Thyroid gland (tissue), 4 donors: ENCODE measurements at regions not wholly inside any gene's neighbourhood (a gene's known extent, or its start where the extent isn't known, plus 50 kb on each side); places are given as distances from the start of the nearest gene placed in this dataset.

Source experiments
- DNase-seq, 2 donors: peaks; one replicate each; pipeline ENCODE4 v3.0.0-alpha.2; 2019
- H3K27ac ChIP-seq, 3 donors: fragments of 200-600 bp; sonication (generic); 1 replicate in 2 of 3; 2 replicates in 1 of 3; pipeline ENCODE4 v1.5.1; 2016 to 2019; ENCODE audit warnings: mild to moderate bottlenecking in 1 of 3, moderate library complexity in 1 of 3
- H3K27me3 ChIP-seq: fragments of 200-600 bp; sonication (generic); one replicate; pipeline ENCODE4 v1.5.1; 2019
- H3K36me3 ChIP-seq, 2 donors: fragments of 200-600 bp; sonication (generic); one replicate each; pipeline ENCODE4 v1.5.1; 2016 to 2019
- H3K4me1 ChIP-seq, 2 donors: fragments of 200-600 bp; sonication (generic); one replicate each; pipeline ENCODE4 v1.5.1; 2017 to 2019
- H3K4me3 ChIP-seq, 3 donors: fragments of 200-600 bp; sonication (generic); replicated peaks in 1 of 3; 1 replicate in 2 of 3; 2 replicates in 1 of 3; pipeline ENCODE4 v1.5.1; 2016; ENCODE audit warnings: mild to moderate bottlenecking in 1 of 3
- H3K9me3 ChIP-seq: fragments of 200-600 bp; sonication (generic); one replicate; pipeline ENCODE4 v1.5.1; 2017
- CTCF ChIP-seq, 6 experiments: fragments of 200-600 bp in 3 of 6; fragments of 450-650 bp in 3 of 6; sonication (generic) in 3 of 6; IDR thresholded peaks; one replicate each; pipeline ENCODE4 v1.5.1; 2016 to 2019; ENCODE audit warnings: antibody characterized with exemption in 6 of 6, mild to moderate bottlenecking in 2 of 6, inconsistent platforms in 1 of 6, moderate library complexity in 1 of 6
- POLR2A ChIP-seq, 2 donors: fragments of 450-650 bp; IDR thresholded peaks; one replicate each; pipeline ENCODE4 v1.6.1; 2017; ENCODE audit warnings: antibody characterized with exemption in 2 of 2, mild to moderate bottlenecking in 2 of 2, moderate library complexity in 1 of 2
- WGBS, 2 donors: methylation state at CpG; one replicate each; pipeline ENCODE4 v1.1.5; 2017; 5-methylcytosine and 5-hydroxymethylcytosine counted together
- intact Hi-C: fragments of 100-400 bp; cut with DNase I; formaldehyde crosslinking; loops from one replicate; pipeline ENCODE4 v1.15.1; 2023

DNA sequence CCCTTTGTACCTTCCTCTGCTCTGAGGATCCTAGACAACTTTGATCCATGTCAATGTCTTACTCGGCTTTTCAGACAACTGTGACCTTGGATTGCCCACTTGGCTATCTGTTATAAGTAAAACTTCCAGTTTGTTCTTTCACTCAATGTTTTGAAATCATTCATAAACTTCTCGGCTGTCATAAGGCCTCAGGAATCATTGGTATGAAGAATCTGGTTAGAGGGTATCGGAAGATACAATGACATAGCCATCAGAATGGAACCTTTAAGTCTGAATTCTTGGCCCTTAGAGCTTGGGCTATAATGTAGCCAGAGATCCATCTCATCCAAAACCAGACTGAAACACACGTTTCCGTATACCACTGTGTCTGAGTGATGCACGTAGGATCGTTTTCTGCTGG lies 59.0 kb upstream of the WDR1 start:
- WGBS, 2 donors, result 84 to 89% methylated on average over 7 of the region's 7 CpGs
- H3K9me3 ChIP-seq, result no peaks in the 10 kb centered on the region
- no peak overlapping the region for H3K4me3 ChIP-seq
- H3K27ac ChIP-seq, result peak overlapping the region in 1 of 3 donors; percentile 74
- H3K36me3 ChIP-seq, result no peaks in the 10 kb centered on the region
- no peak for TF ChIP-seq CTCF (IDR thresholded peaks at IDR 0.05)
- TF ChIP-seq POLR2A (IDR thresholded peaks at IDR 0.05), result no peak
- H3K27me3 ChIP-seq, result no peaks in the 10 kb centered on the region
- intact Hi-C loops, result no loop called here
- peaks cover 29 to 30% of the 10 kb centered on the region in 2 donors for H3K4me1 ChIP-seq
- DNase-seq, result no peak

- peak overlapping the region; percentile 68 to 84 (median 74) for H3K27ac ChIP-seq
- H3K4me3 ChIP-seq, result no peak overlapping the region
Measured at GRCh38 chr4:10173754-10174749, 57.5 kb upstream of the WDR1 start.

DNA sequence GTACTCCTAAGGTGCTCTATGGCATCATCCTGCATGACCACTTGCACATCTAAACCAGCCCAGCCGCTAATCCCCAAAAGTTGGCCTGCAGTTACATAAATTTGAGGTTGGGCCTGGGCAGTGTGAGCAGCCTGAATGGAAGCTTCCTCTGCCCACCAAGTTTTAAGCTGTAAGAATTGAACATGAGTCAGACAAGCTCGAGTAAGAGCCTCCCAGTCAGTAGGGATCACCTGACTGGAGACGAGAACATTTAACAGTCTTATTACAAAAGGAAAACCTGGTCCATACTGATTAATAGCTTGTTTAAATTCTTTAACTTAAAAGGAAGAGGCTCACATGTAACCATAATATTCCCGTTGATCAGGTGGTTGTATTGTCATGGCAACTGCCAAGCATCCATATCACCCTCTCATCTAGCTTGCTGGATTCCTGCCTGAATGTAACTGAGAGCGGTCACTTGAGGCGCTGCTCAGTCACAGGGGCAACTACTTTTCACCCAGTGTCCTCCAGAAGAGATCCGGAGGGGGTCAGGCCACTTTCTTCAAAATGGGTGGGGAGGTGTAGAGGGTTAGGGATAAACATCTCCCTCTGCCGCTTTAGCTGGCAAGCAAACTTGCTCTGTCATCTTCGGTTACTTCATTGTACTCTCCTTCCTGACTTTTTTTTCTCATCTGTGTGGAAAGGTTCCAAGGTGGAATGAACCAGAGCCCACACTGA lies 56.6 kb upstream of the WDR1 start:
- Histone ChIP-seq H3K27me3 (no peaks in the 10 kb centered on the region), H3K36me3 (no peaks in the 10 kb centered on the region), H3K4me1 (peaks cover 29 to 30% of the 10 kb centered on the region in 2 donors), H3K9me3 (no peaks in the 10 kb centered on the region), H3K4me3 (no peak overlapping the region), H3K27ac (peak overlapping the region; percentile 68 to 84 (median 74))
- no peak for TF ChIP-seq POLR2A (IDR thresholded peaks at IDR 0.05)
- peak in 4 of 6 experiments; percentile 8 to 38 (median 30) for TF ChIP-seq CTCF (IDR thresholded peaks at IDR 0.05)
- intact Hi-C loops, result no loop called here
- peak; percentile 68 to 72 for DNase-seq
- WGBS, 2 donors, result 27 to 37% methylated on average over 9 of the region's 9 CpGs

More at GRCh38 chr4:10173754-10174749, 57.5 kb upstream of the WDR1 start:
- intact Hi-C loops, result no loop called here
- no peaks in the 10 kb centered on the region for H3K9me3 ChIP-seq
- peaks cover 29 to 30% of the 10 kb centered on the region in 2 donors for H3K4me1 ChIP-seq
- H3K36me3 ChIP-seq, result no peaks in the 10 kb centered on the region
- H3K27me3 ChIP-seq, result no peaks in the 10 kb centered on the region
- DNase-seq, result peak; percentile 86 to 87
- TF ChIP-seq POLR2A (IDR thresholded peaks at IDR 0.05) (no peak), CTCF (IDR thresholded peaks at IDR 0.05) (no peak)
- 34 to 42% methylated on average over 10 of the region's 10 CpGs for WGBS, 2 donors

DNA sequence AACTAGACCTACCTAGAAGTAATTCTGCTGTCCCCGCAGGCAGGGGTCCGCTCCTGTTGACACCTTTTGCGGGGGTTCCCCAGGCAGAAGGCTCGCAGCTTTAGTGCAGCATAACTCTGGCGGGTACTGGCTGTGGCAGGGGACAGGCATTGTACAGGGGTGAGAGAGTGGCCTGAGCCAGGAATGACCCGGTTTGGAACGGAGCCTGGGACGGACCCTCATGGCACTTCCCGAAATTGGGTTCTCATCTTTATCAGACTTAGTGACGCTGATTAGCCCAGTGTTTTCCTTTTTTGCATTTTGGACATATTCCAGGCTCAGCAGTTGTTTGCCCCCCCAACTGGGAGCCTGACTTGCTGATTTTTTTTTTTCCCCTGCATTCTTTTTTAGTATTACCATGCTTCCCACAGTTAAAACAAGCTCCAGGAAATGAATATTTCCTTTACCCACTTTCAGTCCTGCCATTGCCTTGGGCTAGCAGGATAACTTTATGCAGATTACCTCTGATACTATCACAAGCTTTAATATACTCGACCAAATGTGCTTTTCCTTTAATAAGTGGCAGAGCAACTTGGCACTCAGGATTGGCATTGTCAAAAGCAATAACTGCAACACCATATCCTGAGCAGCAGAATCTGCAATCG lies 55.8 kb upstream of the WDR1 start:
- no peak overlapping the region for H3K4me3 ChIP-seq
- H3K9me3 ChIP-seq, result no peaks in the 10 kb centered on the region
- no peak for DNase-seq
- H3K36me3 ChIP-seq, result no peaks in the 10 kb centered on the region
- peaks cover 29 to 30% of the 10 kb centered on the region in 2 donors for H3K4me1 ChIP-seq
- intact Hi-C loops, result no loop called here
- WGBS, 2 donors, result 52 to 59% methylated on average over 12 of the region's 12 CpGs
- TF ChIP-seq POLR2A (IDR thresholded peaks at IDR 0.05) (no peak), CTCF (IDR thresholded peaks at IDR 0.05) (no peak)
- H3K27ac ChIP-seq, result peak overlapping the region in 1 of 3 donors; percentile 74
- no peaks in the 10 kb centered on the region for H3K27me3 ChIP-seq
